ENCODE measurements at regions not wholly inside any gene's neighbourhood (a gene's known extent, or its start where the extent isn't known, plus 50 kb on each side); places are given as distances from the start of the nearest gene placed in this dataset.

DNA sequence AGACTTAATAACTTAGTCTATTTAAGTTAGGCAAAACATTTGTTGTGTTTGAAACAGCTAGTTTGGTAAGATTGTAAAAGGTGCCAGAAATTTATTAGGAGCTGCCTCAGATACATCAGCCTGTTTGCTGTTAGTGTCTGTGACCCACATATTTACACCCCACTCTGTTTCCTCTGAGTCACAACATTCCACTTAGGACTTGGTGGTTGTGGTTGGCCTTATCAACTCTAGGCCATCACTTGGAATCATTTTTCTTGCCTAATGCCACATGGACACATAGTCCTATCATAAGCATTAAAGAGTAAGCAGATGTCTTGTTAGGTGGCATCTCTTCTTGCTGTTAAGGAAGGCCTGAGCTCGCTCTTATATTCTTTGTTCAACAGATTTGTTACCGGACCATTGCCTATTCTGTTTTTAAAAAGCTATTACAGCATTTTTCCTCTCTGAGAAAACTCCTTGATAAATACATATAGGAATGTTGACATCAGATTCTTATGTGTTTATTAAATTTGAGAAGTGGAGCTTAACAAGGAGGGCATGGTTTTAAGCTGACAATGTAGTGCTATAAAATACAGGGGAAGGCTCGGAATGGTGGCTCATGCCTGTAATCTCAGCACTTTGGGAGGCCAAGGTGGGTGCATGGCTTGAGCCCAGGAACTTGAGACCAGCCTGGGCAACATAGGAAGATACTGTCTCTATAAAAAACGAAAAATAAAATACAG lies 51.2 kb upstream of the PGRMC2 start:
- no peaks in the 10 kb centered on the region for H3K36me3 ChIP-seq
- no peaks in the 10 kb centered on the region for H3K4me1 ChIP-seq
- no peaks in the 10 kb centered on the region for H3K27me3 ChIP-seq
- H3K27ac ChIP-seq: no peak overlapping the region
- intact Hi-C loops (cut with DNase I; ENCODE audit: low total_unique reads): no loop called here
- no peak for DNase-seq (ENCODE audit: low spot score in 2 of 2)
- H3K9me3 ChIP-seq: no peaks in the 10 kb centered on the region
- H3K4me3 ChIP-seq: no peak overlapping the region
- TF ChIP-seq POLR2AphosphoS5 (IDR thresholded peaks at IDR 0.05) (no peak), POLR2A (IDR thresholded peaks at IDR 0.05) (no peak), CTCF (IDR thresholded peaks at IDR 0.05) (no peak)

- Histone ChIP-seq H3K4me1 (no peaks in the 10 kb centered on the region), H3K9me3 (no peaks in the 10 kb centered on the region), H3K27me3 (no peaks in the 10 kb centered on the region), H3K27ac (no peak overlapping the region), H3K4me3 (no peak overlapping the region), H3K36me3 (no peaks in the 10 kb centered on the region)
- DNase-seq (ENCODE audit: low spot score in 2 of 2): no peak
- no peak for TF ChIP-seq POLR2A (IDR thresholded peaks at IDR 0.05)
- TF ChIP-seq CTCF (IDR thresholded peaks at IDR 0.05): no peak
- no peak for TF ChIP-seq POLR2AphosphoS5 (IDR thresholded peaks at IDR 0.05)
- intact Hi-C loops (cut with DNase I; ENCODE audit: low total_unique reads): no loop called here
These were observed 50.2 kb upstream of the PGRMC2 start for GRCh38 chr4:128337863-128338262.

Measured in breast epithelium (tissue), 4 donors.